ENCODE measurements at regions not wholly inside any gene's neighbourhood (a gene's known extent, or its start where the extent isn't known, plus 50 kb on each side); places are given as distances from the start of the nearest gene placed in this dataset.

GRCh38 chr11:129503646-129504045, 128.0 kb downstream of the BARX2 start:
- H3K9me3 ChIP-seq (ENCODE audit: control insufficient read depth in 2 of 3, low read length in 3 of 3): no peaks in the 10 kb centered on the region
- Mint-ChIP-seq H3K27me3 (peaks cover 0 to 2% (median 0%) of the 10 kb centered on the region in 5 donors), H3K4me3 (no peak overlapping the region), H3K4me1 (peaks cover 0 to 1% (median 0%) of the 10 kb centered on the region in 7 donors), H3K27ac (no peak overlapping the region), H3K9me3 (peaks cover 3 to 30% (median 8%) of the 10 kb centered on the region in 11 donors), H3K36me3 (peaks cover 0 to 2% (median 0%) of the 10 kb centered on the region in 5 donors)
- intact Hi-C loops (cut with micrococcal nuclease): no loop called here
- ATAC-seq (no peak), DNase-seq (no peak)
- no peaks in the 10 kb centered on the region for H3K4me1 ChIP-seq (ENCODE audit: control insufficient read depth in 2 of 2, insufficient read depth in 2 of 2, low read length in 2 of 2)
- H3K27me3 ChIP-seq (ENCODE audit: control insufficient read depth in 2 of 2, insufficient read depth in 2 of 2, low read length in 2 of 2): no peaks in the 10 kb centered on the region
- H3K4me3 ChIP-seq (ENCODE audit: low read length): no peak overlapping the region
- CTCF ChIA-PET: no interaction called here
- POLR2A ChIA-PET: no interaction called here
- H3K27ac ChIP-seq (ENCODE audit: low read depth, low read length): no peak overlapping the region
- no peaks in the 10 kb centered on the region for H3K36me3 ChIP-seq (ENCODE audit: control insufficient read depth in 2 of 3, insufficient read depth in 3 of 3, low read length in 3 of 3)

- DNase-seq: no peak
- intact Hi-C loops (cut with micrococcal nuclease): no loop called here
- peaks cover 3 to 29% (median 10%) of the 10 kb centered on the region in 11 donors for H3K9me3 Mint-ChIP-seq
- ATAC-seq: no peak
- H3K4me1 ChIP-seq (ENCODE audit: control insufficient read depth in 2 of 2, insufficient read depth in 2 of 2, low read length in 2 of 2): no peaks in the 10 kb centered on the region
- CTCF ChIA-PET: no interaction called here
- no peaks in the 10 kb centered on the region for H3K36me3 Mint-ChIP-seq
- H3K27ac Mint-ChIP-seq: no peak overlapping the region
- H3K27me3 Mint-ChIP-seq: peaks cover 0 to 2% (median 0%) of the 10 kb centered on the region in 5 donors
- no peaks in the 10 kb centered on the region for H3K4me1 Mint-ChIP-seq
- H3K36me3 ChIP-seq (ENCODE audit: control insufficient read depth in 2 of 3, insufficient read depth in 3 of 3, low read length in 3 of 3): no peaks in the 10 kb centered on the region
- no peak overlapping the region for H3K27ac ChIP-seq (ENCODE audit: low read depth, low read length)
- POLR2A ChIA-PET: no interaction called here
- no peaks in the 10 kb centered on the region for H3K9me3 ChIP-seq (ENCODE audit: control insufficient read depth in 2 of 3, low read length in 3 of 3)
- H3K27me3 ChIP-seq (ENCODE audit: control insufficient read depth in 2 of 2, insufficient read depth in 2 of 2, low read length in 2 of 2): no peaks in the 10 kb centered on the region
- no peak overlapping the region for H3K4me3 ChIP-seq (ENCODE audit: low read length)
- H3K4me3 Mint-ChIP-seq: no peak overlapping the region
Observed at GRCh38 chr11:129505266-129505665, 129.6 kb downstream of the BARX2 start.

- ATAC-seq (no peak), DNase-seq (no peak)
- Mint-ChIP-seq H3K27ac (no peak overlapping the region), H3K36me3 (no peaks in the 10 kb centered on the region), H3K27me3 (peaks cover 0 to 2% (median 0%) of the 10 kb centered on the region in 5 donors), H3K9me3 (peaks cover 1 to 35% (median 13%) of the 10 kb centered on the region in 11 donors), H3K4me1 (no peaks in the 10 kb centered on the region), H3K4me3 (no peak overlapping the region)
- ChIA-PET CTCF (no interaction called here), POLR2A (no interaction called here)
- H3K27ac ChIP-seq (ENCODE audit: low read depth, low read length): no peak overlapping the region
- H3K4me3 ChIP-seq (ENCODE audit: low read length): no peak overlapping the region
- H3K4me1 ChIP-seq (ENCODE audit: control insufficient read depth in 2 of 2, insufficient read depth in 2 of 2, low read length in 2 of 2): no peaks in the 10 kb centered on the region
- no peaks in the 10 kb centered on the region for H3K9me3 ChIP-seq (ENCODE audit: control insufficient read depth in 2 of 3, low read length in 3 of 3)
- intact Hi-C loops (cut with micrococcal nuclease): no loop called here
- H3K27me3 ChIP-seq (ENCODE audit: control insufficient read depth in 2 of 2, insufficient read depth in 2 of 2, low read length in 2 of 2): no peaks in the 10 kb centered on the region
- H3K36me3 ChIP-seq (ENCODE audit: control insufficient read depth in 2 of 3, insufficient read depth in 3 of 3, low read length in 3 of 3): no peaks in the 10 kb centered on the region
Observed at GRCh38 chr11:129508163-129508562, 132.5 kb downstream of the BARX2 start.

GRCh38 chr11:129528296-129528695, 152.6 kb downstream of the BARX2 start:
- H3K4me1 Mint-ChIP-seq: no peaks in the 10 kb centered on the region
- intact Hi-C loops (cut with micrococcal nuclease): no loop called here
- H3K9me3 Mint-ChIP-seq: peaks cover 0 to 31% (median 5%) of the 10 kb centered on the region in 11 donors
- Histone ChIP-seq H3K9me3 (ENCODE audit: control insufficient read depth in 2 of 3, low read length in 3 of 3) (no peaks in the 10 kb centered on the region), H3K4me3 (ENCODE audit: low read length) (no peak overlapping the region), H3K27me3 (ENCODE audit: control insufficient read depth in 2 of 2, insufficient read depth in 2 of 2, low read length in 2 of 2) (no peaks in the 10 kb centered on the region), H3K27ac (ENCODE audit: low read depth, low read length) (no peak overlapping the region), H3K36me3 (ENCODE audit: control insufficient read depth in 2 of 3, insufficient read depth in 3 of 3, low read length in 3 of 3) (no peaks in the 10 kb centered on the region), H3K4me1 (ENCODE audit: control insufficient read depth in 2 of 2, insufficient read depth in 2 of 2, low read length in 2 of 2) (no peaks in the 10 kb centered on the region)
- ChIA-PET POLR2A (no interaction called here), CTCF (no interaction called here)
- no peak for DNase-seq
- H3K27ac Mint-ChIP-seq: no peak overlapping the region
- H3K36me3 Mint-ChIP-seq: peaks cover 0 to 4% (median 4%) of the 10 kb centered on the region in 5 donors
- H3K4me3 Mint-ChIP-seq: no peak overlapping the region
- ATAC-seq: no peak
- peaks cover 0 to 17% (median 6%) of the 10 kb centered on the region in 5 donors for H3K27me3 Mint-ChIP-seq

GRCh38 chr11:129530154-129530895, 154.7 kb downstream of the BARX2 start:
- Histone ChIP-seq H3K27me3 (ENCODE audit: control insufficient read depth in 2 of 2, insufficient read depth in 2 of 2, low read length in 2 of 2) (no peaks in the 10 kb centered on the region), H3K36me3 (ENCODE audit: control insufficient read depth in 2 of 3, insufficient read depth in 3 of 3, low read length in 3 of 3) (no peaks in the 10 kb centered on the region), H3K9me3 (ENCODE audit: control insufficient read depth in 2 of 3, low read length in 3 of 3) (no peaks in the 10 kb centered on the region), H3K4me1 (ENCODE audit: control insufficient read depth in 2 of 2, insufficient read depth in 2 of 2, low read length in 2 of 2) (no peaks in the 10 kb centered on the region), H3K4me3 (ENCODE audit: low read length) (no peak overlapping the region), H3K27ac (ENCODE audit: low read depth, low read length) (no peak overlapping the region)
- DNase-seq: no peak
- no peak for ATAC-seq
- ChIA-PET POLR2A (no interaction called here), CTCF (no interaction called here)
- Mint-ChIP-seq H3K9me3 (peaks cover 0 to 33% (median 12%) of the 10 kb centered on the region in 11 donors), H3K27me3 (peaks cover 0 to 11% (median 6%) of the 10 kb centered on the region in 5 donors), H3K36me3 (peaks cover 0 to 11% (median 0%) of the 10 kb centered on the region in 5 donors), H3K4me3 (no peak overlapping the region), H3K4me1 (no peaks in the 10 kb centered on the region), H3K27ac (no peak overlapping the region)
- intact Hi-C loops (cut with micrococcal nuclease): no loop called here

- Histone ChIP-seq H3K36me3 (ENCODE audit: control insufficient read depth in 2 of 3, insufficient read depth in 3 of 3, low read length in 3 of 3) (no peaks in the 10 kb centered on the region), H3K4me1 (ENCODE audit: control insufficient read depth in 2 of 2, insufficient read depth in 2 of 2, low read length in 2 of 2) (no peaks in the 10 kb centered on the region), H3K27me3 (ENCODE audit: control insufficient read depth in 2 of 2, insufficient read depth in 2 of 2, low read length in 2 of 2) (no peaks in the 10 kb centered on the region), H3K4me3 (ENCODE audit: low read length) (no peak overlapping the region), H3K27ac (ENCODE audit: low read depth, low read length) (no peak overlapping the region), H3K9me3 (ENCODE audit: control insufficient read depth in 2 of 3, low read length in 3 of 3) (no peaks in the 10 kb centered on the region)
- Mint-ChIP-seq H3K27ac (no peak overlapping the region), H3K36me3 (peaks cover 0 to 23% (median 0%) of the 10 kb centered on the region in 5 donors), H3K4me1 (no peaks in the 10 kb centered on the region), H3K4me3 (no peak overlapping the region), H3K9me3 (peaks cover 5 to 52% (median 26%) of the 10 kb centered on the region in 11 donors), H3K27me3 (peaks cover 0 to 9% (median 3%) of the 10 kb centered on the region in 5 donors)
- POLR2A ChIA-PET: no interaction called here
- intact Hi-C loops (cut with micrococcal nuclease): no loop called here
- no peak for DNase-seq
- ATAC-seq: no peak
- CTCF ChIA-PET: no interaction called here
Observed at GRCh38 chr11:129533395-129533794, 157.7 kb downstream of the BARX2 start.

GRCh38 chr11:129536338-129536737, 160.7 kb downstream of the BARX2 start:
- Histone ChIP-seq H3K4me3 (ENCODE audit: low read length) (no peak overlapping the region), H3K27ac (ENCODE audit: low read depth, low read length) (no peak overlapping the region), H3K9me3 (ENCODE audit: control insufficient read depth in 2 of 3, low read length in 3 of 3) (no peaks in the 10 kb centered on the region), H3K4me1 (ENCODE audit: control insufficient read depth in 2 of 2, insufficient read depth in 2 of 2, low read length in 2 of 2) (no peaks in the 10 kb centered on the region), H3K27me3 (ENCODE audit: control insufficient read depth in 2 of 2, insufficient read depth in 2 of 2, low read length in 2 of 2) (no peaks in the 10 kb centered on the region), H3K36me3 (ENCODE audit: control insufficient read depth in 2 of 3, insufficient read depth in 3 of 3, low read length in 3 of 3) (no peaks in the 10 kb centered on the region)
- Mint-ChIP-seq H3K27ac (no peak overlapping the region), H3K9me3 (peaks cover 5 to 77% (median 34%) of the 10 kb centered on the region in 11 donors), H3K36me3 (peaks cover 0 to 23% (median 0%) of the 10 kb centered on the region in 5 donors), H3K4me3 (no peak overlapping the region), H3K4me1 (no peaks in the 10 kb centered on the region), H3K27me3 (peaks cover 0 to 10% (median 2%) of the 10 kb centered on the region in 5 donors)
- ChIA-PET POLR2A (no interaction called here), CTCF (no interaction called here)
- intact Hi-C loops (cut with micrococcal nuclease): no loop called here
- ATAC-seq: no peak
- no peak for DNase-seq

Measured in naive thymus-derived CD4-positive, alpha-beta T cell (primary cell).